ENCODE measurements at regions not wholly inside any gene's neighbourhood (a gene's known extent, or its start where the extent isn't known, plus 50 kb on each side); places are given as distances from the start of the nearest gene placed in this dataset.
A peak's percentile ranks its signal among the peaks of the same experiment; 100 is the strongest.

DNA sequence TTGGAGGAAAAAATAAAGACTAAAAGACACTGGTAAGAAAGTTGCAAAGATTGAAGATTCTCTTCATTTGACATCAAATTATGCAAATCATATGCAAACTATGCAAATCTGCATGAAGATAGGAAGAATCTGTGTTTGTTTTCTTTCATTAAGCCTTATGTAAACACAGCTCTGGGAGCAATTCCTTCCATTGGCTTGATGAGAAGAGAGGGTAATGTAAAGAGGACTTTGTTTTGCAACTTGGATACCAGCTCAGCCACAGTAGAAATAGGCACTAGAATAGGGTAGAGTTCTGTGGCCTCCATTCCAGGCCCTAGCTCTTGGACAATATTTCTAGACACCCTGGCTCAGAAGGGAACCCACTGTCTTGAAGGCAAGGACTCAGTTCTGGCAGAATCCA is 388.4 kb upstream of the RASGEF1B start:
- no peak for DNase-seq

DNA sequence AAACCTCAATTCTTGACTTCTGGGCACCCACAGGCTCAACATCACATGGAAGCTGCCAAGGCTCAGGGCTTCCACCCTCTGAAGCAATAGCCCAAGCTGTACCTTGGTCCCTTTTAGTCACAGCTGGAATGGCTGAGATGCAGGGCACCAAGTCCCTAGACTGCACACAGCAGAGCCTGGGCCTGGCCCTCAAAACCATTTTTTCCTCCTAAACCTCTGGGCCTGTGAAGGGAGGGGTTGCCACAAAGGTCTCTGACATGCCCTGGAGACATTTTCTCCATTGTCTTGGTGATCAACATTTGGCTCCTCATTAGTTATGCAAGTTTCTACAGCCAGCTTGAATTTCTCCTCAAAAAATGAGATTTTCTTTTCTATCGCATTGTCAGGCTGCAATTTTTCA is 382.7 kb upstream of the RASGEF1B start:
- no peak for DNase-seq

GRCh38 chr4:81852031-81852715 is 380.5 kb upstream of the RASGEF1B start:
- DNase-seq = no peak

GRCh38 chr4:81850701-81851100 is 379.0 kb upstream of the RASGEF1B start:
- DNase-seq = no peak

DNA sequence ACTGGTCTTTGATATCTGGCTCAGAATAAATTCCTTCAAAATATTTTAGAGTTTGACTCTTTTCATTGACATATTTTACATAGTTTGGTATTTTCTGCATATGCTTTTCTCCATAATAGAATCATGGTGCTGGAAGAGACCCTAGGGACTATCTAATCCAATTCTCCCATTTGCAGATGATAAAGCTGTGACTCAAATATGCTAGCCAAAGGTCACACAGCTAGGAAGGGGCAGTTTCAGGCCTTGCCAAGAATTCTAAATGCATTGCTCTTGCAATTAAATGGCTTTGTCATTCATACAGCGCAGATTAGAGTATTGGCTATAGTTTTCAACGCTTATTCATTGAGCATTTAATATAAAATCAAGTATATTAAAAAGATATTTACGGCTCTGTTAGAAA is 374.1 kb upstream of the RASGEF1B start:
- DNase-seq = no peak

- no peak for DNase-seq
Measured at GRCh38 chr4:81845273-81845672, 373.6 kb upstream of the RASGEF1B start.

DNA sequence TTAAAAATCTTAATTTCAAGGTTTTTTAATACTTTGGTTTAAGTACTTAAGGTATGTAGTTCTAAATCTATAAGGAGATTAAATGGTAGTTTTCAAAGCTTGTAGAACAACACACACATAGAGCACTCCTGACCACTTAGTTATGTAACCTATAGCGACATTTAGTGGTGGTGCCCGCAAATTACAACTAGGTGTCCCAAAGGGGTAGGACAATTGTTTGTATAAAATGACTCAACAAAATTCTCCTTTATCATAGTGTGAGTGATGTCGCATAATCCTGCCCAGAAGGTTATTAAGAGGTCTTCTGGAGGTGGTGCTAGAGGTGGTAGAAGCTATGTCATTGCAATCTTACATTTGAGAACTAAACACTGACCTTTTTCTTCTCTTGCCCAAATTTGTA is 373.0 kb upstream of the RASGEF1B start:
- DNase-seq = peak; percentile 73

DNA sequence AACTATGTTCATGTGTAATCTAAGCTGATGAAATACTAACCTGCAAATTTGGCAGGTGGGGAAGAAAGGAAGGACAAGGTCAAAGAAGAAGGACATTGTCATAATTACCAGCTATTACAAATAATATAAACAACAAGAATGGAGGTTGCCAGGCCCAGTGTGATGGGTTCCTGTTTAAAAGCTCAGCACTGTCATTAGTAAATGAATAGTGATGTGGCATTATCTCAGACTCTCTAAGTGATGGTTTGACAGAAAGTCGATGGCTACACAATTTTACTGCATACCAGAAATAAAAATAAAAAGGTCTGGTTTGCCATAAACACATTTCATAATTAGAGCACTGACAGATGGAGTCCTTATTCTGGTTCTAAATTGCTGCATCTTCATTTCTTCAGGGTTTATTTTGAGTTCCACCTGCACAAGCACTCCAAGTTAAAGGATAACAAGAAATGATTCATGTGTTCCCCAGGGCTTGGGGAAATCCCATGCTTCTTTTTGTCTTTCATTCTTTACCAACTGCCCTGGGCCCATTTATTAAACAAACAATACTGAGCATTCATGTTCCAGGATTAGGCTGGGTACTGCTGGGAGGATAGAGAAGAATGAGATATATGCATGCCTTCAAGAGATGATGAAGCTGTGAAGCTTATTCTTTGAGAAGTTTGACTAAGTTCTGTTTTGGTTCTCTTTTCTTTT is 367.8 kb upstream of the RASGEF1B start:
- DNase-seq = no peak

GRCh38 chr4:81838586-81838985 is 366.9 kb upstream of the RASGEF1B start:
- DNase-seq = no peak

GRCh38 chr4:81836716-81837115 is 365.0 kb upstream of the RASGEF1B start:
- no peak for DNase-seq

DNA sequence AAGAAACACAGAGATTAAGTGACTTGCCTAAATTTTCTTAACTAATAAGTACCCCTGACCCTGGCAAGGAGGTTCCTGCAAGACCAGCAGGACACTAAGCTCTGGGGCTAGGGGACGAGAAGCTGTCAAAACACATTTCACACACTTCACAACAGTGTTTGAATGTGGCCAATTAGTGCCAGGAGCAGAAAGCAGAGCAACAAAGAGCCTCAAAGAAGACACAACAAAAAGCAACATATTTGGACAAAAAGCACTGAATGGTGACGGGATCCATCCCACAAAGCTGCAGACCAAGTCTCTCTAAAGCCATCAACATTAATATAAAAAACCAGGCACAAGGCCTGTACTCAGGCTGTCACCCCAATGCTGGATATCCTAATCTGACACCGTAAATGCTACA is 361.9 kb upstream of the RASGEF1B start:
- no peak for DNase-seq

DNA sequence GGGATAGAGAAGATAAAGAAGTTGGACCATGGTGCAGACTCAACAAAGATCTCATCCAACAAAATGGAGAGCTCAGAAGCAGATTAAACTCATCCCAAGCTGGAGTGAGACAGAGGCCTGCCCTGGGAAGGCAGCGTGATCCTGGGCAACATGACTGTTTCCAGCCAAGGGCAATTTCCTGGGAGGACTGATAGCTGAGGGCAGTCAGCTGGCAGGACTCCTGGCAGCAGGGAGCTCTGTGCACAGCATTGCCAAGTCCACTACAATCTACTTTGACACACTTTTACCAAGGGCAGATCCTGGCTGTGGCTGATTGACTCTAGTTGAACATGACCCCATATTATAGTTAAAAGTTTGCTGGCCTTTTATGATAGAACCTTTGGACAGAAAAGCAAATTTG is 357.3 kb upstream of the RASGEF1B start:
- no peak for DNase-seq

DNA sequence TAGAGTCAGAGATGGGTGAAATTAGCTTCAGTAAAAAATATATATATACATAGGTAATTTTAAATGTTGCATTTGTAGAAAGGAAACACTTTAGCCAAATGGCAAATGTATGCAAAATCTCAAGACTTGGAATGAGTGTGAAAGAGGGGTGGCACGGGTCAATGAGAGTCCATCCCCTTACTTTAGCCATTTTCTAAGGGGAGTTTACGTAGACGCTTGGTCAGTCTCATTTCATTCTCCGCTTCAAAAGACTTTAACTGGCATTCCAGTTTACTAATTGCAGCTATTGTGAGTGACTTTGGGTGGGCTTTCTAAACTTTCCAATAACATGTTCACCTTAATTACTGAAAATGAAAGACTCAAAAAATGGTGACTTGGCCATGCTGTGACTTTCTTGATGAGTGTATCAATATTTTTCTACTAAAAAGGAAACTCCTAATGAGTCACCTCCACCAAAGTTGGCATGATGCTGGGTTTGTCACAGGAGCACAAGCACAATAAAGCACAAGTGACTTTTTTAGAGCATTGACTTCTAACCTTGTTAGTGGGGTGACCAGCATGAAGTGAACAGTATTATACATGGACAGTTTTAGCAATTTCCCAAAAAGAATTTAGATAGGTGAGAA is 356.0 kb upstream of the RASGEF1B start:
- DNase-seq = no peak

- DNase-seq = no peak
Measured at GRCh38 chr4:81826817-81827424, 355.2 kb upstream of the RASGEF1B start.

DNA sequence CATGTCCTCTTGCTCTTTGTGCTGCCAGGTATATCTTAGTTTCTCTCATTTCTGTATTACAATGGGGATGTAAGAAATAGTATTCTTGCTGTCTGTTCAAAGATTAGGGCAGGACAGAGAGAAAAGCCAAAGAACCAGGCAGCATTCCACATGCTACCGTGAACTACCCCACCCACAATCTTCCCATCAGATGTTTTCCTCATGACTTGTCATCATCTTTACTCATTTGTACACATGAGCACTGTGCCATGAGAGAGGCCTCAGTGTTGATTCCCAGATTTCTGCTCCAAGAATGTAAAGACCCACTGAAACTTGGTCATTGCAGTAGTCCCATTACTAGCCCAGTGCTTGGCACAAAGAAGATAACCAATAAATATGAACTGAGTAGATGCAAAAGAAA is 354.6 kb upstream of the RASGEF1B start:
- DNase-seq = no peak

DNA sequence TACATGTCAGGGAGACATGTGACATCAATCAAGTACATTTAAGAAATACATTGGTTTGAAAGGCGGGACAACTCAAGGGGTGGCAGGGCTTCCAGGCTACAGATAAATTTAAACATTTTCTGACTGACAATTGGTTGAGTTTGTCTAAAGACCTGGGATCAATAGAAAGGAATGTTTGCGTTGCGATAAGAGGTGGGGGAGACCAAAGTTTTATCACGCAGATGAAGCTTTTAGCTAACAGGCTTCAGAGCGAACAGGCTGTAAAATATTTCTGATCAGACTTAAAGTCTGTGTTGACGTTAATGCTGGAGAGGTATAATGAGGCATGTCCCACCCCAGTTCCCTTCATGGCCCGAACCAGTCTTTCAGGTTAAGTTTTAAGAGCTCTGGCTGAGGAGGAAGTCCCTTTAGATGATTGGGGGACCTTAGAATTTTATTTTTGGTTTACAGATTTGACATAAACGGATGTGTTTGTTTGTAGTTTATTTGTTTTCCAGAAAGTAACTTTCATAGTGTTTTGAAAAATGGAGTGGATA is 346.7 kb upstream of the RASGEF1B start:
- no peak for DNase-seq

GRCh38 chr4:81816031-81816761 is 344.5 kb upstream of the RASGEF1B start:
- no peak for DNase-seq

- no peak for DNase-seq
Measured at GRCh38 chr4:81814987-81815541, 343.4 kb upstream of the RASGEF1B start.

DNA sequence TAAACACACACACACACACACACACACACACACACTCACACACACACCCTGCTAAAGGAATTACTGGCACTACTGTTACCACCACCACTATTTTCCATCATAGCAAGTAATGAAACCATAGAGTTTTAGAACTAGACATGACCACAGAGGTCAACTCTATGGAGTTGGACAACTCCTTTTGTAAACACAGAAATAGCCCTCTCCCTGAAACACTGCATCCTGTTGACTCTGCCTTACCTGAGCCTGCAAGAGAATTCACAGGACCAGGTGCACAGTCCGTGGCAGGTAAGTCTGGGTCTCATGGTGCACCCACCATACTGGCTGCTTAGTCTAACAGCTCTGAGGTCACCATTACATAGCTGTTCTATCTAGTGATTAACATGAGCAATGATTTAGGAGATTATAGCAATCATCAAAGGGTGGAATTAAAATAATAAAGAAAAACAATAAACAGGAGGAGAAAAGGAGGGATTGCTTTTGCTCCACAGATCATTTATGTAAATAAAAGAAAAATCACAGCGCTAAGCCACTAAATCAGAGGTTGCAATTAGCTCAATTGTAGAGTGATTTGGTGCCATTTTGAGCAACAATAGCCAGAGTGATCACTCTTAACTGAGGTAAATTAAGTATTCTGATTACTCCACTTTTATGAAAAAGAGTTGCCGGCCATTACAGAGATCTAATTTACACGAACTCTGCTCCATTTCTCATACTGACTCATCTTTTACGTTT is 340.0 kb upstream of the RASGEF1B start:
- DNase-seq = no peak

GRCh38 chr4:81808011-81808672 is 336.4 kb upstream of the RASGEF1B start:
- no peak for DNase-seq

- DNase-seq = no peak
Measured at GRCh38 chr4:81807386-81807785, 335.7 kb upstream of the RASGEF1B start.

Measured in CD4-positive, alpha-beta T cell treated with Interleukin-15 for 1 hour (primary cell).